ENCODE measurements at regions not wholly inside any gene's neighbourhood (a gene's known extent, or its start where the extent isn't known, plus 50 kb on each side); places are given as distances from the start of the nearest gene placed in this dataset.

GRCh38 chr18:78396756-78397155, 582.9 kb upstream of the SALL3 start:
- 91 to 97% methylated on average over 10 of the region's 10 CpGs for WGBS, 2 donors
- no peaks in the 10 kb centered on the region for H3K27me3 ChIP-seq
- H3K9me3 ChIP-seq = no peaks in the 10 kb centered on the region
- intact Hi-C loops (cut with DNase I; ENCODE audit: low total_unique reads) = no loop called here
- no peaks in the 10 kb centered on the region for H3K36me3 ChIP-seq (ENCODE audit: low read depth, missing control alignments)
- H3K4me3 ChIP-seq = no peak overlapping the region
- no peak for DNase-seq
- no peak for TF ChIP-seq POLR2A (IDR thresholded peaks at IDR 0.05)
- TF ChIP-seq, protein P1, sequence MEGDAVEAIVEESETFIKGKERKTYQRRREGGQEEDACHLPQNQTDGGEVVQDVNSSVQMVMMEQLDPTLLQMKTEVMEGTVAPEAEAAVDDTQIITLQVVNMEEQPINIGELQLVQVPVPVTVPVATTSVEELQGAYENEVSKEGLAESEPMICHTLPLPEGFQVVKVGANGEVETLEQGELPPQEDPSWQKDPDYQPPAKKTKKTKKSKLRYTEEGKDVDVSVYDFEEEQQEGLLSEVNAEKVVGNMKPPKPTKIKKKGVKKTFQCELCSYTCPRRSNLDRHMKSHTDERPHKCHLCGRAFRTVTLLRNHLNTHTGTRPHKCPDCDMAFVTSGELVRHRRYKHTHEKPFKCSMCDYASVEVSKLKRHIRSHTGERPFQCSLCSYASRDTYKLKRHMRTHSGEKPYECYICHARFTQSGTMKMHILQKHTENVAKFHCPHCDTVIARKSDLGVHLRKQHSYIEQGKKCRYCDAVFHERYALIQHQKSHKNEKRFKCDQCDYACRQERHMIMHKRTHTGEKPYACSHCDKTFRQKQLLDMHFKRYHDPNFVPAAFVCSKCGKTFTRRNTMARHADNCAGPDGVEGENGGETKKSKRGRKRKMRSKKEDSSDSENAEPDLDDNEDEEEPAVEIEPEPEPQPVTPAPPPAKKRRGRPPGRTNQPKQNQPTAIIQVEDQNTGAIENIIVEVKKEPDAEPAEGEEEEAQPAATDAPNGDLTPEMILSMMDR (IDR thresholded peaks at IDR 0.05) = no peak
- H3K4me1 ChIP-seq = no peaks in the 10 kb centered on the region
- no peak overlapping the region for H3K27ac ChIP-seq

- TF ChIP-seq POLR2A (IDR thresholded peaks at IDR 0.05) = no peak
- TF ChIP-seq, protein P1 (IDR thresholded peaks at IDR 0.05) = no peak
- no peaks in the 10 kb centered on the region for H3K9me3 ChIP-seq
- 67 to 84% methylated on average over 24 to 25 of the region's 25 CpGs for WGBS, 2 donors
- intact Hi-C loops (cut with DNase I; ENCODE audit: low total_unique reads) = no loop called here
- H3K27me3 ChIP-seq = no peaks in the 10 kb centered on the region
- H3K27ac ChIP-seq = no peak overlapping the region
- H3K4me1 ChIP-seq = no peaks in the 10 kb centered on the region
- no peaks in the 10 kb centered on the region for H3K36me3 ChIP-seq (ENCODE audit: low read depth, missing control alignments)
- no peak for DNase-seq
- H3K4me3 ChIP-seq = no peak overlapping the region
Measured at GRCh38 chr18:78399992-78400503, 579.6 kb upstream of the SALL3 start.

DNA sequence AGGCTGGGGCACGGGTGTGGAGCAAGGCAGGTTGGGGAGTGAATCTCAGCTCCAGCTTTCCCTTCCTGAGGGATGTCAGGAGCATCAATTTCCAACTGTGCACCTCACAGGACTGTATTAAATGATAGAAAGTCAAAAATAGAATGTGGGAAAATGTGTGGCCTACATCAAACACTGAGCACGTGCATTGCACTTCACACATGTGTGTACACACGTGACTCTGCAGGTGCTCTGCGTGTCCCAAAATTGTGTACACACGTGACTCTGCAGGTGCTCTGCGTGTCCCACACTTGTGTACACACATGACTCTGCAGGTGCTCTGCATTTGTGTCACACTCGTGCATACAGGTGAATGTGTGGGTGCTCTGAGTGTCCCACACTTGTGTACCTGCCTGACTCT, 577.2 kb upstream of the SALL3 start:
- no peak overlapping the region for H3K4me3 ChIP-seq
- no peaks in the 10 kb centered on the region for H3K27me3 ChIP-seq
- no peaks in the 10 kb centered on the region for H3K9me3 ChIP-seq
- H3K27ac ChIP-seq = no peak overlapping the region
- WGBS, 2 donors = 79 to 90% methylated on average over 6 to 7 of the region's 7 CpGs
- TF ChIP-seq, protein P1 (IDR thresholded peaks at IDR 0.05) = no peak
- TF ChIP-seq POLR2A (IDR thresholded peaks at IDR 0.05) = no peak
- no peaks in the 10 kb centered on the region for H3K36me3 ChIP-seq (ENCODE audit: low read depth, missing control alignments)
- no peaks in the 10 kb centered on the region for H3K4me1 ChIP-seq
- intact Hi-C loops (cut with DNase I; ENCODE audit: low total_unique reads) = no loop called here
- DNase-seq = no peak

DNA sequence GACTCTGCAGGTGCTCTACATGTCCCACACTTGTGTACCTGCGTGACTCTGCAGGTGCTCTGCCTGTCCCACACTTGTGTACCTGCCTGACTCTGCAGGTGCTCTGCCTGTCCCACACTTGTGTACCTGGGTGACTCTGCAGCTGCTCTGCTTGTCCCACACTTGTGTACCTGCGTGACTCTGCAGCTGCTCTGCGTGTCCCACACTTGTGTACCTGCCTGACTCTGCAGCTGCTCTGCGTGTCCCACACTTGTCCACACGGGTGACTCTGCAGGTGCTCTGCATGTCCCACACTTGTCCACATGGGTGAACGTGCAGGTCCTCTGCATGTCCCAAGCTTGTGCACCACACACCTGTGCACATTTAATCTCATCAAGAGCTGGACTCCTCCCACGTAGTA, 576.7 kb upstream of the SALL3 start:
- no peak for DNase-seq
- no peak overlapping the region for H3K27ac ChIP-seq
- H3K4me1 ChIP-seq = no peaks in the 10 kb centered on the region
- H3K27me3 ChIP-seq = no peaks in the 10 kb centered on the region
- WGBS, 2 donors = 75 to 82% methylated on average over 7 of the region's 7 CpGs
- no peaks in the 10 kb centered on the region for H3K9me3 ChIP-seq
- TF ChIP-seq, protein P1 (IDR thresholded peaks at IDR 0.05) = no peak
- no peak for TF ChIP-seq POLR2A (IDR thresholded peaks at IDR 0.05)
- no peak overlapping the region for H3K4me3 ChIP-seq
- intact Hi-C loops (cut with DNase I; ENCODE audit: low total_unique reads) = no loop called here
- no peaks in the 10 kb centered on the region for H3K36me3 ChIP-seq (ENCODE audit: low read depth, missing control alignments)

DNA sequence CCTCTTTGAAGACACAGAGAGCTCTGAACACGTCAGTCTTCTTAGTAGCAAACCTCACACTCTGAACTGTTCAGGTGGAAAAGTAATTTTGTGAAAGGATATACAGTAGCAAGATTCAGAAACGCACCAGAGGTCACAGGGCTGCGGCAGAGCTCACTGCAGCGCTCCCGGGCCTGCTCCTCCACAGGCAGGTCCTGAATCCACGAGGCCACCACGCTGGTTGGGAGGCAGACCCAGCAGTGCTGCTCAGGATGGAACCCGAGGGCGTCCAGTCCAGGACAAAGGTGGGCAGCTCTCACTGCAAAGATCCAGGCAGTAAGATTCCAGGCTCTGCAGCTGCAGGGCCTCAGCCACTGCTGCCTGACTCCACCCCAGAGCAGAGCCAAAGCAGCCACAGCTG, 576.2 kb upstream of the SALL3 start:
- H3K27me3 ChIP-seq = no peaks in the 10 kb centered on the region
- TF ChIP-seq, protein P1 (IDR thresholded peaks at IDR 0.05) = no peak
- no peak for TF ChIP-seq POLR2A (IDR thresholded peaks at IDR 0.05)

More for the DNA sequence above, 576.2 kb upstream of the SALL3 start:
- no peaks in the 10 kb centered on the region for H3K9me3 ChIP-seq
- H3K27ac ChIP-seq = no peak overlapping the region
- 85% methylated on average over 7 to 9 of the region's 9 CpGs for WGBS, 2 donors
- intact Hi-C loops (cut with DNase I; ENCODE audit: low total_unique reads) = no loop called here
- H3K4me3 ChIP-seq = no peak overlapping the region
- no peaks in the 10 kb centered on the region for H3K4me1 ChIP-seq
- H3K36me3 ChIP-seq (ENCODE audit: low read depth, missing control alignments) = no peaks in the 10 kb centered on the region
- DNase-seq = no peak
